ENCODE measurements at regions not wholly inside any gene's neighbourhood (a gene's known extent, or its start where the extent isn't known, plus 50 kb on each side); places are given as distances from the start of the nearest gene placed in this dataset.

GRCh38 chr10:105875050-105875449 is 1234.0 kb downstream of the SORCS3 start:
- TF ChIP-seq SUZ12 (IDR thresholded peaks at IDR 0.05) (no peak), BHLHE40 (IDR thresholded peaks at IDR 0.05; ENCODE audit: borderline replicate concordance) (no peak), FOXA1 (IDR thresholded peaks at IDR 0.05) (no peak), LEF1 (IDR thresholded peaks at IDR 0.05; ENCODE audit: borderline replicate concordance) (no peak), FOXK2 (IDR thresholded peaks at IDR 0.05) (no peak), FOXM1 (IDR thresholded peaks at IDR 0.05; ENCODE audit: borderline replicate concordance) (no peak), NFRKB (IDR thresholded peaks at IDR 0.05) (no peak), CTBP1 (IDR thresholded peaks at IDR 0.05; ENCODE audit: borderline replicate concordance) (no peak)

Measured in HEK293T (cell line).